NCI-H2227 treated with DMSO at 0.1 percent for 48 hours (cell line): ENCODE measurements at regions not wholly inside any gene's neighbourhood (a gene's known extent, or its start where the extent isn't known, plus 50 kb on each side); places are given as distances from the start of the nearest gene placed in this dataset.

ENCODE experiments used
- DNase-seq: peaks from one replicate; lab custom pipeline; 2025; lab: John Stamatoyannopoulos, UW

GRCh38 chr1:112318263-112318662, 77.8 kb upstream of the CTTNBP2NL start:
- DNase-seq = no peak

GRCh38 chr1:112318698-112319370, 77.2 kb upstream of the CTTNBP2NL start:
- no peak for DNase-seq

GRCh38 chr1:112319371-112320040, 76.5 kb upstream of the CTTNBP2NL start:
- no peak for DNase-seq

- DNase-seq = no peak
These were observed 76.0 kb upstream of the CTTNBP2NL start for GRCh38 chr1:112320058-112320457.

GRCh38 chr1:112322018-112322417, 74.0 kb upstream of the CTTNBP2NL start:
- no peak for DNase-seq

- DNase-seq = no peak
These were observed 72.9 kb upstream of the CTTNBP2NL start for GRCh38 chr1:112322983-112323678.

GRCh38 chr1:112325504-112325903, 70.5 kb upstream of the CTTNBP2NL start:
- peak; percentile 58 for DNase-seq

- no peak for DNase-seq
These were observed 67.4 kb upstream of the CTTNBP2NL start for GRCh38 chr1:112328600-112328999.

GRCh38 chr1:112332176-112333150, 63.6 kb upstream of the CTTNBP2NL start:
- DNase-seq = no peak

GRCh38 chr1:112335351-112335750, 60.7 kb upstream of the CTTNBP2NL start:
- DNase-seq = no peak

GRCh38 chr1:112337028-112337531, 58.9 kb upstream of the CTTNBP2NL start:
- no peak for DNase-seq

GRCh38 chr1:112341986-112342385, 54.0 kb upstream of the CTTNBP2NL start:
- no peak for DNase-seq

- no peak for DNase-seq
These were observed 53.5 kb upstream of the CTTNBP2NL start for GRCh38 chr1:112342558-112342957.

- DNase-seq = no peak
These were observed 51.1 kb upstream of the CTTNBP2NL start for GRCh38 chr1:112344754-112345423.
